DOHH2 (cell line): ENCODE measurements at regions not wholly inside any gene's neighbourhood (a gene's known extent, or its start where the extent isn't known, plus 50 kb on each side); places are given as distances from the start of the nearest gene placed in this dataset.

ENCODE experiments used
- H3F3A ChIP-seq: fragments of 200-600 bp; sonication (generic), shearing (Covaris generic); 2 replicates; pipeline ENCODE4 v1.6.0; 2016; ENCODE audit warnings: antibody characterized with exemption, mild to moderate bottlenecking; ENCODE audit not compliant: control insufficient read depth, insufficient read depth
- H3K27ac ChIP-seq: fragments of 200-600 bp; sonication (generic); 2 replicates; pipeline ENCODE4 v1.5.1; 2014; ENCODE audit warnings: low read depth, mild to moderate bottlenecking, low read length, moderate library complexity
- H3K27me3 ChIP-seq: fragments of 200-600 bp; sonication (generic); 2 replicates; pipeline ENCODE4 v1.6.1; 2014; ENCODE audit warnings: mild to moderate bottlenecking, low read length, mixed read lengths; ENCODE audit not compliant: control insufficient read depth
- H3K36me3 ChIP-seq: fragments of 200-600 bp; sonication (generic); 2 replicates; pipeline ENCODE4 v1.6.1; 2014; ENCODE audit warnings: mild to moderate bottlenecking, low read length, moderate library complexity, mixed read lengths; ENCODE audit not compliant: control insufficient read depth
- H3K4me1 ChIP-seq: fragments of 200-600 bp; sonication (generic); 2 replicates; pipeline ENCODE4 v1.6.1; 2014; ENCODE audit warnings: mild to moderate bottlenecking, low read length, mixed read lengths; ENCODE audit not compliant: control insufficient read depth
- H3K4me2 ChIP-seq: fragments of 200-600 bp; sonication (generic); 2 replicates; pipeline ENCODE4 v1.6.0; 2014; ENCODE audit warnings: mild to moderate bottlenecking, low read length, moderate library complexity
- H3K4me3 ChIP-seq: fragments of 200-600 bp; sonication (generic); 2 replicates; pipeline ENCODE4 v1.5.1; 2014; ENCODE audit warnings: mild to moderate bottlenecking, low read length, mixed read lengths
- H3K79me2 ChIP-seq: fragments of 200-600 bp; sonication (generic); 2 replicates; pipeline ENCODE4 v1.6.1; 2014; ENCODE audit warnings: mild to moderate bottlenecking, low read length, mixed read lengths; ENCODE audit not compliant: control insufficient read depth
- H3K9me2 ChIP-seq: fragments of 200-600 bp; sonication (generic); replicated peaks from 2 replicates; pipeline ENCODE4 v1.6.1; 2014; ENCODE audit warnings: mild to moderate bottlenecking, low read length, mixed read lengths; ENCODE audit not compliant: control insufficient read depth
- H3K9me3 ChIP-seq: fragments of 200-600 bp; sonication (generic); 2 replicates; pipeline ENCODE4 v1.6.1; 2014; ENCODE audit warnings: antibody characterized with exemption, low read length, mixed read lengths; ENCODE audit not compliant: control insufficient read depth, insufficient read depth
- H4K20me1 ChIP-seq: fragments of 200-600 bp; sonication (generic); 2 replicates; pipeline ENCODE4 v1.6.0; 2014; ENCODE audit warnings: low read depth, mild to moderate bottlenecking, antibody characterized with exemption, low read length, moderate library complexity; ENCODE audit not compliant: control insufficient read depth, insufficient read depth
- EZH2phosphoT487 ChIP-seq: fragments of 200-600 bp; sonication (generic); IDR thresholded peaks from 2 replicates; pipeline ENCODE4 v1.6.1; 2017; ENCODE audit warnings: borderline replicate concordance, mild to moderate bottlenecking, antibody characterized with exemption, low read length, moderate library complexity, mixed read lengths
- TF ChIP-seq, protein P1 (sequence below): fragments of 200-600 bp; sonication (generic); IDR thresholded peaks from one replicate; pipeline ENCODE4 v1.5.1; 2014; ENCODE audit warnings: antibody characterized with exemption, mild to moderate bottlenecking, low read depth, low read length; ENCODE audit not compliant: poor library complexity, severe bottlenecking

DNA sequence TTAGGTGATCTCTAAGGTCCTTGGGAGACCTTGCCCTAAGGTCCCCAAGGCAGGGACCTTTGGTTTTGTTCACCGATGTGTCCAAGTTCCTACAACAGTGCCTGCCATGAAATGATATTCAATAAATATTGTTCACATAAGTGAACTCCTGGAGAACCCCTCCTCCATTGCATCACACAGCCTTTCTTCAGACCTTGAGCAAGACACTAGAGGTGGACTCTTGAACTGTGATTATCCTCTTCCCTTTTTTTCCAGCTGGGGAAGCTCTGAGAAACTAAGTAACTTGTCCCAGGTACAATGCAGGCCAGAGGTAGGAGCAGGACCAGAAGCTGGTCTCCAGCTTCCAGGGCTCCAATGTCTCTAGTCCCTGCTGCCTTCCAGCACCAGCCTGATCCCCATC, 76.6 kb upstream of the LMO1 start:
- H3K9me3 ChIP-seq = no peaks in the 10 kb centered on the region
- H3K27me3 ChIP-seq = peaks cover 4% of the 10 kb centered on the region
- no peaks in the 10 kb centered on the region for H3F3A ChIP-seq
- H3K4me3 ChIP-seq = no peak overlapping the region
- no peaks in the 10 kb centered on the region for H3K9me2 ChIP-seq
- H4K20me1 ChIP-seq = no peaks in the 10 kb centered on the region
- H3K4me1 ChIP-seq = peaks cover 6% of the 10 kb centered on the region
- no peaks in the 10 kb centered on the region for H3K36me3 ChIP-seq
- H3K79me2 ChIP-seq = no peaks in the 10 kb centered on the region
- TF ChIP-seq, protein P1, sequence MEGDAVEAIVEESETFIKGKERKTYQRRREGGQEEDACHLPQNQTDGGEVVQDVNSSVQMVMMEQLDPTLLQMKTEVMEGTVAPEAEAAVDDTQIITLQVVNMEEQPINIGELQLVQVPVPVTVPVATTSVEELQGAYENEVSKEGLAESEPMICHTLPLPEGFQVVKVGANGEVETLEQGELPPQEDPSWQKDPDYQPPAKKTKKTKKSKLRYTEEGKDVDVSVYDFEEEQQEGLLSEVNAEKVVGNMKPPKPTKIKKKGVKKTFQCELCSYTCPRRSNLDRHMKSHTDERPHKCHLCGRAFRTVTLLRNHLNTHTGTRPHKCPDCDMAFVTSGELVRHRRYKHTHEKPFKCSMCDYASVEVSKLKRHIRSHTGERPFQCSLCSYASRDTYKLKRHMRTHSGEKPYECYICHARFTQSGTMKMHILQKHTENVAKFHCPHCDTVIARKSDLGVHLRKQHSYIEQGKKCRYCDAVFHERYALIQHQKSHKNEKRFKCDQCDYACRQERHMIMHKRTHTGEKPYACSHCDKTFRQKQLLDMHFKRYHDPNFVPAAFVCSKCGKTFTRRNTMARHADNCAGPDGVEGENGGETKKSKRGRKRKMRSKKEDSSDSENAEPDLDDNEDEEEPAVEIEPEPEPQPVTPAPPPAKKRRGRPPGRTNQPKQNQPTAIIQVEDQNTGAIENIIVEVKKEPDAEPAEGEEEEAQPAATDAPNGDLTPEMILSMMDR = no peak
- TF ChIP-seq EZH2phosphoT487 = no peak
- no peak overlapping the region for H3K4me2 ChIP-seq
- H3K27ac ChIP-seq = no peak overlapping the region

DNA sequence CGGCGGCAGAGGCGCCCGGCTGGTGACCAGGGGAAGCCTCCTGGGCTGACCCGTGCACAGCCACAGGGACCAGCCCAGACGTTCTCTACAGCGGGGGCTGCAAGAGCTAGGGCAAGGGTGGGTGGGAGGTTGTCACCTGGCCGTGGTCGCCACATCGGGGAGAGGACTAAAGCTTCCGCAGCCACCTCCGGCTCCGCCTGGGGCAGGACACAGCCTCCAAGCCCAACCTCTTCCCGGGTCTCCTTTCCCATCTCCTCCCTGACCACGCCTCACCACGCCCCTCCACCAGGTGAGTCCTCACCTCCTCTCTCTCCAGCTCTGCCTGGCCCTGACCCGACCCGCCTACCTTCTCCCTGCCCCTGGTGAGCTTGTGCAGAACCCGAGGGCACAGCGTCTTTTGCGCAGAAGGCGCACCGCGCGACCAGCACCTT, 75.9 kb upstream of the LMO1 start:
- Histone ChIP-seq H3K27me3 (peaks cover 4% of the 10 kb centered on the region), H3K36me3 (no peaks in the 10 kb centered on the region)
- TF ChIP-seq, protein P1 = no peak
- no peak for TF ChIP-seq EZH2phosphoT487

DNA sequence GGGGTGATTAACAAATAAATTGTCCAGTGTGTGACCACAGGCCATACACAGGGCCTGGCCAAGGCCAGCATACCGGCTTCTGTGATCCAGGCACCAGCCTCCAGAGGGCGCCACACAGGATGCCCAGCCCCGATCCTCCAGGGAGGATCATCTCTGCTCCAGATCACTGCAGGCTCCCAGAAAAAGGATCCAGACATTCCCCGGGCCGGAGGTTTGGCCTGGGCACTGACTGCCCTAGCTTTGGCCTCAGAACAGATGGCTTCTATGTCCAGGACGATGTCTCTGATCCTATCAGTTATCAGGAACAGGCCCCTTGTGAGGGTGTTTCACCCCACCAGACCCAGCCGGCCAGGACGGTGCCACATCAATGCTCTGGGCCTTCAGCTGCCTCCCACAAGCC, 74.5 kb upstream of the LMO1 start:
- Histone ChIP-seq H3K79me2 (no peaks in the 10 kb centered on the region), H3K9me3 (no peaks in the 10 kb centered on the region), H4K20me1 (no peaks in the 10 kb centered on the region), H3F3A (no peaks in the 10 kb centered on the region), H3K27ac (no peak overlapping the region), H3K4me1 (peaks cover 3% of the 10 kb centered on the region), H3K27me3 (peaks cover 3% of the 10 kb centered on the region), H3K4me3 (no peak overlapping the region), H3K36me3 (no peaks in the 10 kb centered on the region), H3K4me2 (no peak overlapping the region), H3K9me2 (no peaks in the 10 kb centered on the region)
- TF ChIP-seq, protein P1 = peak; percentile 89
- TF ChIP-seq EZH2phosphoT487 = no peak

More for the DNA sequence above, 75.9 kb upstream of the LMO1 start:
- Histone ChIP-seq H3K9me2 (no peaks in the 10 kb centered on the region), H3K79me2 (no peaks in the 10 kb centered on the region), H3F3A (no peaks in the 10 kb centered on the region), H3K9me3 (no peaks in the 10 kb centered on the region), H3K27ac (no peak overlapping the region), H4K20me1 (no peaks in the 10 kb centered on the region), H3K4me3 (no peak overlapping the region), H3K4me1 (peaks cover 6% of the 10 kb centered on the region), H3K4me2 (no peak overlapping the region)
